Neutrophil (primary cell): ENCODE measurements at regions not wholly inside any gene's neighbourhood (a gene's known extent, or its start where the extent isn't known, plus 50 kb on each side); places are given as distances from the start of the nearest gene placed in this dataset.

ENCODE experiments used
- H3K27ac ChIP-seq: fragments of 200-600 bp; sonication (generic); 2 replicates; pipeline ENCODE4 v1.5.1; 2016; ENCODE audit warnings: mild to moderate bottlenecking, moderate library complexity
- H3K27me3 ChIP-seq: fragments of 200-600 bp; sonication (generic); 2 replicates; pipeline ENCODE4 v1.6.0; 2016; ENCODE audit warnings: mild to moderate bottlenecking
- H3K36me3 ChIP-seq: fragments of 200-600 bp; sonication (generic); 2 replicates; pipeline ENCODE4 v1.5.1; 2017
- H3K4me1 ChIP-seq, 2 experiments: fragments of 200-600 bp in 1 of 2; sonication (generic) in 1 of 2; 1 replicate in 1 of 2; 2 replicates in 1 of 2; pipeline versions ENCODE4 v1.5.1 to v1.6.1; 2013 to 2016; ENCODE audit warnings: low read depth in 1 of 2, low read length in 1 of 2, mild to moderate bottlenecking in 1 of 2, moderate library complexity in 1 of 2; ENCODE audit not compliant: control insufficient read depth in 1 of 2, insufficient read depth in 1 of 2
- H3K4me3 ChIP-seq, 2 experiments: fragments of 200-600 bp in 1 of 2; sonication (generic) in 1 of 2; 1 replicate in 1 of 2; 2 replicates in 1 of 2; pipeline ENCODE4 v1.5.1; 2013 to 2016; ENCODE audit warnings: low read depth in 1 of 2, low read length in 1 of 2, mild to moderate bottlenecking in 1 of 2, moderate library complexity in 1 of 2
- H3K9me3 ChIP-seq: fragments of 200-600 bp; sonication (generic); 2 replicates; pipeline ENCODE4 v1.5.1; 2016
- CTCF ChIP-seq: fragments of 200-600 bp; sonication (generic); IDR thresholded peaks from 2 replicates; pipeline ENCODE4 v1.5.1; 2016; ENCODE audit warnings: antibody characterized with exemption

- Histone ChIP-seq H3K4me3 (no peak overlapping the region), H3K27me3 (peaks cover 47% of the 10 kb centered on the region), H3K36me3 (no peaks in the 10 kb centered on the region), H3K27ac (no peak overlapping the region), H3K9me3 (no peaks in the 10 kb centered on the region), H3K4me1 (peaks cover 0 to 11% of the 10 kb centered on the region in 2 experiments)
- TF ChIP-seq CTCF: no peak
Measured at GRCh38 chr10:124220547-124220946, 127.1 kb upstream of the CHST15 start.

- TF ChIP-seq CTCF: no peak
- Histone ChIP-seq H3K4me1 (peaks cover 0 to 11% of the 10 kb centered on the region in 2 experiments), H3K27me3 (peaks cover 47% of the 10 kb centered on the region), H3K36me3 (no peaks in the 10 kb centered on the region), H3K4me3 (no peak overlapping the region), H3K27ac (no peak overlapping the region), H3K9me3 (no peaks in the 10 kb centered on the region)
Measured at GRCh38 chr10:124219655-124220054, 126.3 kb upstream of the CHST15 start.

GRCh38 chr10:124219062-124219461 is 125.7 kb upstream of the CHST15 start:
- no peak overlapping the region for H3K27ac ChIP-seq

GRCh38 chr10:124217906-124218804 is 124.8 kb upstream of the CHST15 start:
- Histone ChIP-seq H3K36me3 (no peaks in the 10 kb centered on the region), H3K27ac (no peak overlapping the region), H3K4me3 (no peak overlapping the region), H3K4me1 (peaks cover 0 to 11% of the 10 kb centered on the region in 2 experiments), H3K9me3 (no peaks in the 10 kb centered on the region), H3K27me3 (peaks cover 42% of the 10 kb centered on the region)
- TF ChIP-seq CTCF: no peak

More at GRCh38 chr10:124219062-124219461, 125.7 kb upstream of the CHST15 start:
- Histone ChIP-seq H3K4me3 (no peak overlapping the region), H3K9me3 (no peaks in the 10 kb centered on the region), H3K4me1 (peaks cover 0 to 11% of the 10 kb centered on the region in 2 experiments), H3K27me3 (peaks cover 47% of the 10 kb centered on the region), H3K36me3 (no peaks in the 10 kb centered on the region)
- TF ChIP-seq CTCF: no peak

- no peak for TF ChIP-seq CTCF
- Histone ChIP-seq H3K4me3 (no peak overlapping the region), H3K4me1 (peaks cover 0 to 11% of the 10 kb centered on the region in 2 experiments)
Measured at GRCh38 chr10:124217031-124217430, 123.6 kb upstream of the CHST15 start.

More at GRCh38 chr10:124217031-124217430, 123.6 kb upstream of the CHST15 start:
- no peaks in the 10 kb centered on the region for H3K36me3 ChIP-seq
- no peaks in the 10 kb centered on the region for H3K9me3 ChIP-seq
- H3K27ac ChIP-seq: no peak overlapping the region
- peaks cover 31% of the 10 kb centered on the region for H3K27me3 ChIP-seq
